ENCODE measurements at regions not wholly inside any gene's neighbourhood (a gene's known extent, or its start where the extent isn't known, plus 50 kb on each side); places are given as distances from the start of the nearest gene placed in this dataset.

GRCh38 chr4:38385093-38386004, 278.6 kb upstream of the KLF3 start:
- WGBS (ENCODE audit: low lambda C conversion rate): 16% methylated on average over 6 of the region's 6 CpGs
- Histone ChIP-seq H2AFZ (ENCODE audit: low read length) (peak overlapping the region; percentile 52), H3K9ac (ENCODE audit: insufficient read depth, low read depth, low read length) (peak overlapping the region; percentile 66), H3K27ac (ENCODE audit: extremely low read length, insufficient read depth, low read length) (peak overlapping the region; percentile 96), H3K9me3 (ENCODE audit: low read length) (peaks cover 18% of the 10 kb centered on the region), H3K4me2 (ENCODE audit: low read depth, low read length) (peak overlapping the region; percentile 90), H3K36me3 (replicated peaks in 1 of 2; ENCODE audit: control insufficient read depth in 1 of 2, insufficient read depth in 2 of 2, low read length in 2 of 2) (no peaks in the 10 kb centered on the region), H4K20me1 (ENCODE audit: insufficient read depth, low read length) (no peaks in the 10 kb centered on the region), H3K79me2 (ENCODE audit: insufficient read depth, low read length) (no peaks in the 10 kb centered on the region), H3K27me3 (ENCODE audit: control insufficient read depth in 1 of 2, insufficient read depth in 2 of 2, low read length in 2 of 2) (no peaks in the 10 kb centered on the region), H3K4me1 (ENCODE audit: insufficient read depth, low read length) (peaks cover 64% of the 10 kb centered on the region), H3K4me3 (replicated peaks in 1 of 3; ENCODE audit: insufficient read depth in 1 of 3, low read depth in 2 of 3, low read length in 3 of 3) (peak overlapping the region in 2 of 3 experiments; percentile 21 to 53; a peak in 4 of 6 replicates)
- intact Hi-C loops (cut with micrococcal nuclease; ENCODE audit: unreplicated experiment) (loop anchor here (1.0 to 5.0 kb wide), 2 partner anchors 39 to 287 kb away; no protein-coding TSS in a partner anchor), in situ Hi-C loops (cut with HindIII; ENCODE audit: extremely low pct_ligation_motif_present, low pct_unique_long_range_greater_than_20kb) (no loop called here)
- ChIA-PET POLR2A (interaction anchor here (0.7 to 2.3 kb wide), 5 partner anchors 11 to 287 kb away, joined by 3 to 14 read pairs (median 5); no protein-coding TSS in a partner anchor), CTCF (ENCODE audit: low intra/inter-chr PET ratio, low total read pairs) (no interaction called here)
- peak; percentile 70 for FAIRE-seq
- ATAC-seq: peak; percentile 96
- DNase-seq (ENCODE audit: low spot score): peak; percentile 96
- no TSS peak for BruUV-seq (replicated peaks)
- TF ChIP-seq TBP (CRISPR knock-in tag; IDR thresholded peaks at IDR 0.05) (no peak), FOXP4 (CRISPR knock-in tag; IDR thresholded peaks at IDR 0.05) (peak; percentile 16; the same call in 1 of the 2 replicates), MYNN (CRISPR knock-in tag; IDR thresholded peaks at IDR 0.05; ENCODE audit: low read depth) (no peak), ZNF816 (CRISPR knock-in tag; IDR thresholded peaks at IDR 0.05; ENCODE audit: borderline replicate concordance) (no peak), SMAD1 (CRISPR knock-in tag; IDR thresholded peaks at IDR 0.05; ENCODE audit: borderline replicate concordance, low read depth) (no peak), SMYD3 (CRISPR knock-in tag; IDR thresholded peaks at IDR 0.05) (no peak), PPARG (CRISPR knock-in tag; conservative IDR thresholded peaks at IDR 0.05) (peak; percentile 50), SOX6 (IDR thresholded peaks at IDR 0.05) (no peak), SOX6 (CRISPR knock-in tag; IDR thresholded peaks at IDR 0.05) (peak; percentile 58), ARID3A (IDR thresholded peaks at IDR 0.05; ENCODE audit: low read depth, low read length) (peak; percentile 97), ZNF512B (CRISPR knock-in tag; IDR thresholded peaks at IDR 0.05; ENCODE audit: borderline replicate concordance) (no peak), NKX3-1 (CRISPR knock-in tag; IDR thresholded peaks at IDR 0.05) (no peak), NFIC (IDR thresholded peaks at IDR 0.05; ENCODE audit: low read length) (peak; percentile 76; the same call in 1 of the 2 replicates), STAG1 (CRISPR knock-in tag; IDR thresholded peaks at IDR 0.05) (0 out of 2 replicates have a peak, but pooled peaks have one; percentile 4), KAT8 (CRISPR knock-in tag; IDR thresholded peaks at IDR 0.05) (no peak), SP4 (CRISPR knock-in tag; IDR thresholded peaks at IDR 0.05) (0 out of 2 replicates have a peak, but pooled peaks have one; percentile 27), TCF7 (IDR thresholded peaks at IDR 0.05; ENCODE audit: low read depth) (peak; percentile 87; the same call in 1 of the 2 replicates), SALL2 (CRISPR knock-in tag; IDR thresholded peaks at IDR 0.05) (no peak)
